ENCODE measurements at regions not wholly inside any gene's neighbourhood (a gene's known extent, or its start where the extent isn't known, plus 50 kb on each side); places are given as distances from the start of the nearest gene placed in this dataset.

DNA sequence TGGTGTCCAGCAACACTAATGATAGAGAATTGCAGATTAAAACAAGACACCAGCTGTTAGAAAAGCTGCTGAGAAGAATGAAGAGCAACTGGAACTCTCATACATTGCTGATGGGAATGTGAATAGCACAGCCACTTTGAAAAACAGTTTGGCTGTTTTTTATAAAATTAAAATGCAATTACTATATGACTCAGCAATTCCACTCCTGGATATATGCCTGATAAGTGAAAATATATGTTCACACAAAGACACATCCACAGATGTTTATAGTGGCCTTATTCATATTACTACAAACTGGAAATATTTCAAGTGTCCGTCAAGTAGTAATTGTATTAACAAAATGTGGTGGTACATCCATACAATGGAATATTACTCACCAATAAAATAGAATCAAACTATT, 99.7 kb upstream of the HAO2 start:
- TF ChIP-seq POLR2AphosphoS5 (IDR thresholded peaks at IDR 0.05; ENCODE audit: low read depth, low read length) (no peak), ZNF274 (IDR thresholded peaks at IDR 0.05; ENCODE audit: low read depth, low read length) (no peak)
- H3K9me2 ChIP-seq (ENCODE audit: insufficient read depth): no peaks in the 10 kb centered on the region
- no peaks in the 10 kb centered on the region for H4K20me1 ChIP-seq (ENCODE audit: insufficient read depth)
- no peaks in the 10 kb centered on the region for H3K79me2 ChIP-seq (ENCODE audit: insufficient read depth, low read length)
- H3K9ac ChIP-seq (ENCODE audit: low read length): no peak overlapping the region
- DNase-seq (ENCODE audit: low read depth, low spot score) (no peak), ATAC-seq (no peak)
- H3K36me3 ChIP-seq (ENCODE audit: control insufficient read depth in 1 of 2, insufficient read depth in 2 of 2, low read length in 2 of 2): no peaks in the 10 kb centered on the region
- POLR2A ChIA-PET: no interaction called here
- no peak overlapping the region for H3K4me3 ChIP-seq (replicated peaks in 1 of 2; ENCODE audit: low read depth in 1 of 2, low read length in 2 of 2)
- H3K27ac ChIP-seq (ENCODE audit: low read depth, low read length): no peak overlapping the region
- no peak overlapping the region for H3K4me2 ChIP-seq (ENCODE audit: low read length)
- H3K27me3 ChIP-seq (ENCODE audit: insufficient read depth, low read length): no peaks in the 10 kb centered on the region
- no peaks in the 10 kb centered on the region for H3K9me3 ChIP-seq (ENCODE audit: control insufficient read depth in 1 of 2, insufficient read depth in 1 of 2, low read depth in 1 of 2, low read length in 2 of 2)
- RAD21 ChIA-PET (ENCODE audit: low non-redundant PET in 1 of 2, low total read pairs in 2 of 2, uncharacterized antibody in 2 of 2, unreplicated experiment in 2 of 2): no interaction called here
- no peak overlapping the region for H2AFZ ChIP-seq (ENCODE audit: low read depth, low read length, poor library complexity, severe bottlenecking)
- no peaks in the 10 kb centered on the region for H3K4me1 ChIP-seq (ENCODE audit: control insufficient read depth in 1 of 2, insufficient read depth in 2 of 2, low read length in 2 of 2)
- BruUV-seq (replicated peaks): no TSS peak
- intact Hi-C loops (cut with micrococcal nuclease): no loop called here
- CTCF ChIA-PET: no interaction called here

- Histone ChIP-seq H3K4me1 (ENCODE audit: control insufficient read depth in 1 of 2, insufficient read depth in 2 of 2, low read length in 2 of 2) (peaks cover 9 to 18% of the 10 kb centered on the region in 2 experiments), H3K9ac (ENCODE audit: low read length) (no peak overlapping the region), H3K27ac (ENCODE audit: low read depth, low read length) (no peak overlapping the region), H3K36me3 (ENCODE audit: control insufficient read depth in 1 of 2, insufficient read depth in 2 of 2, low read length in 2 of 2) (no peaks in the 10 kb centered on the region), H3K4me3 (replicated peaks in 1 of 2; ENCODE audit: low read depth in 1 of 2, low read length in 2 of 2) (no peak overlapping the region), H3K9me3 (ENCODE audit: control insufficient read depth in 1 of 2, insufficient read depth in 1 of 2, low read depth in 1 of 2, low read length in 2 of 2) (no peaks in the 10 kb centered on the region), H3K79me2 (ENCODE audit: insufficient read depth, low read length) (no peaks in the 10 kb centered on the region), H4K20me1 (ENCODE audit: insufficient read depth) (no peaks in the 10 kb centered on the region), H3K4me2 (ENCODE audit: low read length) (peak overlapping the region; percentile 26; the same call in 1 of the 2 replicates), H2AFZ (ENCODE audit: low read depth, low read length, poor library complexity, severe bottlenecking) (no peak overlapping the region), H3K9me2 (ENCODE audit: insufficient read depth) (no peaks in the 10 kb centered on the region), H3K27me3 (ENCODE audit: insufficient read depth, low read length) (no peaks in the 10 kb centered on the region; the same call in 1 of the 2 replicates)
- intact Hi-C loops (cut with micrococcal nuclease): loop anchor here (1.0 to 5.0 kb wide), 3 partner anchors 92 to 1198 kb away; partner anchors contain the start of gene WARS2
- RAD21 ChIA-PET (ENCODE audit: low non-redundant PET in 1 of 2, low total read pairs in 2 of 2, uncharacterized antibody in 2 of 2, unreplicated experiment in 2 of 2): interaction anchor here in 1 of 2 experiments (0.6 kb wide), 1 partner anchor 60 kb away, joined by 3 read pairs; no protein-coding TSS in a partner anchor
- TF ChIP-seq ZFX (IDR thresholded peaks at IDR 0.05) (no peak), CTCF (IDR thresholded peaks at IDR 0.05 in 2 of 3, conservative IDR thresholded peaks at IDR 0.05 in 1 of 3; ENCODE audit: borderline replicate concordance in 1 of 3, insufficient read depth in 1 of 3, low read depth in 2 of 3, low read length in 2 of 3) (peak; percentile 49 to 96 (median 94); a peak in 5 of 6 replicates), SP1 (IDR thresholded peaks at IDR 0.05; ENCODE audit: low read depth) (no peak), RAD21 (IDR thresholded peaks at IDR 0.05; ENCODE audit: low read depth) (peak; percentile 60), POLR2AphosphoS5 (IDR thresholded peaks at IDR 0.05; ENCODE audit: low read depth, low read length) (no peak), YY1 (IDR thresholded peaks at IDR 0.05; ENCODE audit: extremely low read depth, insufficient replicate concordance, low read depth, low read length) (no peak), EZH2phosphoT487 (IDR thresholded peaks at IDR 0.05; ENCODE audit: borderline replicate concordance) (no peak), CBX3 (IDR thresholded peaks at IDR 0.05; ENCODE audit: low read depth) (no peak)
- DNase-seq (ENCODE audit: low read depth, low spot score) (peak; percentile 39), ATAC-seq (peak; percentile 65)
- BruUV-seq (replicated peaks): no TSS peak
- CTCF ChIA-PET: interaction anchor here (0.6 to 2.3 kb wide), 30 partner anchors 9 to 1198 kb away, joined by 3 to 18 read pairs (median 4); partner anchors contain the start of genes HAO2 and WARS2
- POLR2A ChIA-PET: interaction anchor here (1.1 kb wide), 1 partner anchor 134 kb away, joined by 4 read pairs; no protein-coding TSS in a partner anchor
Measured at GRCh38 chr1:119275145-119276134, 93.1 kb upstream of the HAO2 start.

Measured in HCT116 (cell line).